ENCODE measurements at regions not wholly inside any gene's neighbourhood (a gene's known extent, or its start where the extent isn't known, plus 50 kb on each side); places are given as distances from the start of the nearest gene placed in this dataset.

DNA sequence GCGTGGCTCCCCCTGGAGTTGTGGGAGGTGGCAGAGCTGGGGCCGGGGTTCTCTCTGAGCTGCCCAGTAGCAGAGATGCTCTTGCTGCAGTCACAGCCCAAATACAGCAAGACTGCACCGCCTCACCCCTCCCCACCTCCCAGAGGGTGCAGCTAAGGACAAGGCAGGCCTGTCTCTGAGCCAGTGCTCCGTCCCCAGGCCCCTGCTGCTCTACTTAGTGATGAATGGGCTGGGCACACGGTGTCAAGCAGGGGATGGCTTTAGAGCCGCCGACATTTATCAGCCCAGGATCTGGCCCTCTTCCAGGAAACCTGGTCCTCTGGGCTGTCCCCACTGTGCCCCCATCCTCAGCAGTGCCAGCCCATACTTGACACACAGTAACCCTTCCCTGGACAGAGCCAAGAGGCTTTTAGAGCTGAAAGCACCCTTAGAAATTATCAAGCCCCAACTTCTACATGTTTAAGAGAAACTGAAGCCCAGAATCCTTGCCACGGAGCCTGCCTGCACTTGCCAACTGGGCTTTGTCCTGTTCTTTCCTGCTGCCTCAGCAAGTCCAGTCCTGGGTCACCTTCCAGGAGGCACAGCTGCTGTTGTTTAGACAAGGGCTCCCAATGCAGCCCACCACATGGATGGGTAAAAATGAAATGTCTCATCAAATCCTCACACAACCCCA lies 137.1 kb upstream of the UNC5B start:
- peaks cover 24% of the 10 kb centered on the region for H3K4me1 ChIP-seq
- no peaks in the 10 kb centered on the region for H3K9me3 ChIP-seq (replicated peaks)
- H3K36me3 ChIP-seq, result no peaks in the 10 kb centered on the region
- H3K27me3 ChIP-seq (ENCODE audit: low read depth), result peaks cover 12% of the 10 kb centered on the region
- peak; percentile 53 for DNase-seq
- intact Hi-C loops (cut with micrococcal nuclease), result no loop called here
- no peak overlapping the region for H3K4me3 ChIP-seq
- no peak for TF ChIP-seq CTCF (IDR thresholded peaks at IDR 0.05; ENCODE audit: borderline replicate concordance)
- H3K27ac ChIP-seq (replicated peaks), result no peak overlapping the region

DNA sequence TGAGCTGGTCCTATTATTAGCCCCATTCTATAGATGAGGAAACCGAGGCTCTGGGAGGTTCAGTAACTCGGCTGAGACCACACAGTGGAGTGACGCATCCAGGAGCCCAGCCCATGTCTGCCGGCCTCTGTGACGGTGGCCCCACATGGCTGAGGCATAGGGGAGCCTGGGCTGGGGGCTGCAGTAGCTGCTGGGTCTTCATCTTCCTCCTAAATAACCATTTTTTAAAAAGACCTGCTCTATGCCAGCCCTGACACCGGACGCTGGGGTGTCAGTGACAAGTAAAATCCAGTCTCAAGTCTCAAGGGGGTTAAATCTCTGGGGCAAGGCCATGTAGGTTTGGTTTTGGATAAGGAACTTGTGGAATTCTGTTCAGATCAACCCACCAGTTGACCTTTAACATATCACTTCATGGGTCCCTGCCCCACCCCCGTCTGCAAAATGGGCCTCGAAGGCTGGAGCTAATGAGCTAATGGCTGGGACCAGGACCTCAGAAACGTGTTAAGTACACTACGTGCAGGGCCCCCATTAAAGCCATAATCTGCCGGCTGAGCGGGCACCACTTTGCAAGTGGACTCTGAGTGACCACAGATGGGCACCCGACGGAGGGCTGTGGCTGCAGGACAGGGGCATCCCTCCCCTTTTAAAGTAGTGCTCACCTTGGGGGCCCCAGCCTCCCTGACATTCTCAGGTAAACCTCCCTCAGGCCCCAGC lies 136.5 kb upstream of the UNC5B start:
- no peak overlapping the region for H3K4me3 ChIP-seq
- TF ChIP-seq CTCF (IDR thresholded peaks at IDR 0.05; ENCODE audit: borderline replicate concordance), result no peak
- no peak for DNase-seq
- intact Hi-C loops (cut with micrococcal nuclease), result no loop called here
- no peaks in the 10 kb centered on the region for H3K9me3 ChIP-seq (replicated peaks)
- peaks cover 12% of the 10 kb centered on the region for H3K27me3 ChIP-seq (ENCODE audit: low read depth)
- H3K36me3 ChIP-seq, result no peaks in the 10 kb centered on the region
- H3K27ac ChIP-seq (replicated peaks), result no peak overlapping the region
- peaks cover 23% of the 10 kb centered on the region for H3K4me1 ChIP-seq

DNA sequence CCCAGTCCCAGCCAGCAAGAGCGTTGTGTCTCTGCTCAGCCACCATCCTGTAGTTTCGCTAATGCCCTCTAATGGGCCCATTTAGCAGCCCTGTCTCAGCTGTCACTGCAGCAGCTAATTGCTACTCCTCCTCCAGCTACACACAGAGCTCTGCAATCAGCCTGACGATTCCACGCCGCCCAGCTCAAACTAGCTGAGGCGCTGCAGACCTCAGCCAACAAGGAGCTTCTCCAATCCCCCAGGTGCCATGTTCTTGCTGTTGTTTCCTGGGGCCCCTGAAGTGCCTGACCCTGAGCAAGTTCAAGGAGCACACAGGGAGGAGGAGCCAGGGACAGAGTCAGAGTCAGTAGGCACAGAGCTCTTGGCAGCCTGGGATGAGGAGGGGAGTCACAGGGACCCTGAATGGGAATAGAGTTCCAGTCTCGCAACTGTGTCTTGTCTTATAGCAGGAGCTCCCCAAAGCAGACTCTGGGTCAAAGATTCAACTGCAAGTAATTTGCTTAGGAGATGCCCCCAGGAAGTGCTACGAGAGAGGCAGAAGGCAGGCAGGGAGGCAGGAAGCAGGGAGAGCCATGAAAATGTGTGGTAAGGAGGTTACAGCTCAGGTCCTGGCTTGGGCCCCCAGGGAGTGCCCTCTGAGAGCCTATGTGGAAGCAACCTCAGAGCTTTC lies 135.8 kb upstream of the UNC5B start:
- DNase-seq, result no peak
- peaks cover 23% of the 10 kb centered on the region for H3K4me1 ChIP-seq
- H3K27me3 ChIP-seq (ENCODE audit: low read depth), result peaks cover 12% of the 10 kb centered on the region
- intact Hi-C loops (cut with micrococcal nuclease), result no loop called here
- no peak overlapping the region for H3K27ac ChIP-seq (replicated peaks)
- H3K4me3 ChIP-seq, result no peak overlapping the region
- H3K9me3 ChIP-seq (replicated peaks), result no peaks in the 10 kb centered on the region
- TF ChIP-seq CTCF (IDR thresholded peaks at IDR 0.05; ENCODE audit: borderline replicate concordance), result no peak
- no peaks in the 10 kb centered on the region for H3K36me3 ChIP-seq

- no peak overlapping the region for H3K27ac ChIP-seq (replicated peaks)
- no peak for TF ChIP-seq CTCF (IDR thresholded peaks at IDR 0.05; ENCODE audit: borderline replicate concordance)
- H3K27me3 ChIP-seq (ENCODE audit: low read depth), result peaks cover 12% of the 10 kb centered on the region
- no peaks in the 10 kb centered on the region for H3K36me3 ChIP-seq
- H3K4me3 ChIP-seq, result no peak overlapping the region
- DNase-seq, result no peak
- intact Hi-C loops (cut with micrococcal nuclease), result no loop called here
- H3K4me1 ChIP-seq, result peaks cover 23% of the 10 kb centered on the region
- H3K9me3 ChIP-seq (replicated peaks), result no peaks in the 10 kb centered on the region
These were observed 135.2 kb upstream of the UNC5B start for GRCh38 chr10:71077143-71077581.

- DNase-seq, result no peak
- Histone ChIP-seq H3K27me3 (ENCODE audit: low read depth) (peaks cover 12% of the 10 kb centered on the region), H3K36me3 (no peaks in the 10 kb centered on the region), H3K4me1 (peaks cover 23% of the 10 kb centered on the region), H3K9me3 (replicated peaks) (no peaks in the 10 kb centered on the region), H3K27ac (replicated peaks) (no peak overlapping the region), H3K4me3 (no peak overlapping the region)
- intact Hi-C loops (cut with micrococcal nuclease), result no loop called here
- TF ChIP-seq CTCF (IDR thresholded peaks at IDR 0.05; ENCODE audit: borderline replicate concordance), result no peak
These were observed 134.4 kb upstream of the UNC5B start for GRCh38 chr10:71077796-71078453.
